Heart left ventricle (tissue), 16 donors: ENCODE measurements at regions not wholly inside any gene's neighbourhood (a gene's known extent, or its start where the extent isn't known, plus 50 kb on each side); places are given as distances from the start of the nearest gene placed in this dataset.

ENCODE experiments used
- ATAC-seq, 4 donors: fragments of 200-7000 bp; cut with Tn5 transposase; one replicate each; pipeline ENCODE4 v1.9.1; 2020 to 2022; ENCODE audit warnings: moderate library complexity in 4 of 4, mild to moderate bottlenecking in 3 of 4, moderate number of reproducible peaks in 1 of 4
- DNase-seq, 5 donors: peaks; one replicate each; pipeline ENCODE4 v3.0.0-alpha.2; 2020
- H3K27ac ChIP-seq, 12 donors: fragments of 200-600 bp; sonication (generic) in 4 of 12; one replicate each; pipeline versions ENCODE4 v1.5.0 to v1.8.0; 2016 to 2022; ENCODE audit warnings: mild to moderate bottlenecking in 2 of 12
- H3K27me3 ChIP-seq, 9 donors: fragments of 200-600 bp; sonication (generic) in 2 of 9; one replicate each; pipeline versions ENCODE4 v1.5.1 to v1.8.0; 2016 to 2022; ENCODE audit warnings: mild to moderate bottlenecking in 3 of 9
- H3K36me3 ChIP-seq, 9 donors: fragments of 200-600 bp; sonication (generic) in 2 of 9; one replicate each; pipeline versions ENCODE4 v1.5.0 to v1.8.0; 2018 to 2022; ENCODE audit warnings: mild to moderate bottlenecking in 2 of 9
- H3K4me1 ChIP-seq, 12 donors: fragments of 200-600 bp; sonication (generic) in 4 of 12; one replicate each; pipeline versions ENCODE4 v1.5.0 to v1.8.0; 2016 to 2022; ENCODE audit warnings: mild to moderate bottlenecking in 3 of 12
- H3K4me3 ChIP-seq, 12 donors: fragments of 200-600 bp; sonication (generic) in 4 of 12; one replicate each; pipeline versions ENCODE4 v1.5.0 to v1.8.0; 2017 to 2022; ENCODE audit warnings: mild to moderate bottlenecking in 9 of 12, moderate library complexity in 4 of 12
- H3K9me3 ChIP-seq, 12 donors: fragments of 200-600 bp; sonication (generic) in 4 of 12; one replicate each; pipeline versions ENCODE4 v1.5.0 to v1.8.0; 2016 to 2022; ENCODE audit warnings: mild to moderate bottlenecking in 1 of 12
- POLR2A ChIP-seq, 2 donors: fragments of 450-650 bp; IDR thresholded peaks; one replicate each; pipeline ENCODE4 v1.6.1; 2017; ENCODE audit warnings: antibody characterized with exemption in 2 of 2, mild to moderate bottlenecking in 2 of 2, moderate library complexity in 2 of 2
- WGBS, 4 donors: extraction: QIAGEN DNeasy Blood & Tissue Kit in 2 of 4; methylation state at CpG; one replicate each; pipeline versions ENCODE4 v1.1.5 to v1.1.7; 2013 to 2018; 5-methylcytosine and 5-hydroxymethylcytosine counted together
- intact Hi-C, 10 donors: fragments of 100-400 bp; cut with DNase I; formaldehyde crosslinking; loops; one replicate each; pipeline versions ENCODE4 v1.11.1 to v1.14.2; 2022
- TF ChIP-seq, protein P1 (sequence below), 12 donors: fragments of 200-600 bp; sonication (generic) in 4 of 12; IDR thresholded peaks; one replicate each; pipeline versions ENCODE4 v1.5.0 to v1.8.0; 2018 to 2022; ENCODE audit warnings: antibody characterized with exemption in 12 of 12, mild to moderate bottlenecking in 5 of 12
- donor health status: ischemic (EF 13 %, LVEDD 7.1; RV severe dilation, severe dysfunction).
- donor health status: healthy with polysubstance abuse.
- donor health status: DM: no; HTN: yes; CAD: no.
- donor health status: DM: no; HTN: no; CAD: no.
- donor health status: ischemic (EF 25% LVEDD 6.9; RV normal size, moderate dysfunction).
- donor health status: ischemic (EF 25% LVEDD 5.7; RV mildly dilated, moderate dysfunction).
- donor health status: healthy.
- donor health status: DM: yes; HTN: yes; CAD: no.
- donor health status: ischemic (EF 35%, LVEDD 5.7; RV mildly dilated, moderate dysfunction).
- donor health status: nonischemic (EF 11% LVEDD 7.7; RV severe dilation, severe dysfunction).
- donor health status: DM: yes; HTN: yes; CAD: no.
- donor health status: PGD.
- donor health status: ischemic (EF 29% LVEDD 5.4; RV normal size, mild dysfunction).
- donor health status: nonischemic (EF 23%, LVEDD 6.1; RV moderate dilation, normal function).

DNA sequence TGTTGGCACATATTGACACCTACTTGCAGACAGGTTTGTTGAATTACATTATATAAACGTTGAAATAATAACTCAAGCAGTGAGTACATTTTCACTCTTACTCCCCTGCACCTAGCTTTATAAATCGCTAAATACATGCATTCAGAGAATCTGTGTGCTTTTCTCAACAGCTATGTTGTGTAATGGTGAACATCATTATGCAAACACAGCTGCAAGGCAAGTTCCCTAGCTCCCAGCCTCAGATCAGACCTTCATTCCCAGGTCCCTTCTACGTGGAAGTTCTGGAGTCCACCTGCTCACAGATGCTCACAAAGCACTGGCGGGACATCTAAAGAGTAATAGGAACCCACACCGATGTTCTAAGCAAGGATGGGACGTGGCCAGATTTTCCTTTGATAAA lies 86.8 kb upstream of the PEG3 start:
- no peaks in the 10 kb centered on the region for H3K36me3 ChIP-seq
- ATAC-seq (no peak), DNase-seq (no peak)
- no peak for TF ChIP-seq POLR2A (IDR thresholded peaks at IDR 0.05)
- TF ChIP-seq, protein P1, sequence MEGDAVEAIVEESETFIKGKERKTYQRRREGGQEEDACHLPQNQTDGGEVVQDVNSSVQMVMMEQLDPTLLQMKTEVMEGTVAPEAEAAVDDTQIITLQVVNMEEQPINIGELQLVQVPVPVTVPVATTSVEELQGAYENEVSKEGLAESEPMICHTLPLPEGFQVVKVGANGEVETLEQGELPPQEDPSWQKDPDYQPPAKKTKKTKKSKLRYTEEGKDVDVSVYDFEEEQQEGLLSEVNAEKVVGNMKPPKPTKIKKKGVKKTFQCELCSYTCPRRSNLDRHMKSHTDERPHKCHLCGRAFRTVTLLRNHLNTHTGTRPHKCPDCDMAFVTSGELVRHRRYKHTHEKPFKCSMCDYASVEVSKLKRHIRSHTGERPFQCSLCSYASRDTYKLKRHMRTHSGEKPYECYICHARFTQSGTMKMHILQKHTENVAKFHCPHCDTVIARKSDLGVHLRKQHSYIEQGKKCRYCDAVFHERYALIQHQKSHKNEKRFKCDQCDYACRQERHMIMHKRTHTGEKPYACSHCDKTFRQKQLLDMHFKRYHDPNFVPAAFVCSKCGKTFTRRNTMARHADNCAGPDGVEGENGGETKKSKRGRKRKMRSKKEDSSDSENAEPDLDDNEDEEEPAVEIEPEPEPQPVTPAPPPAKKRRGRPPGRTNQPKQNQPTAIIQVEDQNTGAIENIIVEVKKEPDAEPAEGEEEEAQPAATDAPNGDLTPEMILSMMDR (IDR thresholded peaks at IDR 0.05): no peak
- no peak overlapping the region for H3K27ac ChIP-seq
- intact Hi-C loops: no loop called here
- H3K4me1 ChIP-seq: no peaks in the 10 kb centered on the region
- 77 to 84% (median 79%) methylated on average over 6 of the region's 6 CpGs for WGBS, 4 donors
- H3K27me3 ChIP-seq: no peaks in the 10 kb centered on the region
- no peak overlapping the region for H3K4me3 ChIP-seq
- peaks cover 0 to 36% (median 5%) of the 10 kb centered on the region in 12 donors for H3K9me3 ChIP-seq

DNA sequence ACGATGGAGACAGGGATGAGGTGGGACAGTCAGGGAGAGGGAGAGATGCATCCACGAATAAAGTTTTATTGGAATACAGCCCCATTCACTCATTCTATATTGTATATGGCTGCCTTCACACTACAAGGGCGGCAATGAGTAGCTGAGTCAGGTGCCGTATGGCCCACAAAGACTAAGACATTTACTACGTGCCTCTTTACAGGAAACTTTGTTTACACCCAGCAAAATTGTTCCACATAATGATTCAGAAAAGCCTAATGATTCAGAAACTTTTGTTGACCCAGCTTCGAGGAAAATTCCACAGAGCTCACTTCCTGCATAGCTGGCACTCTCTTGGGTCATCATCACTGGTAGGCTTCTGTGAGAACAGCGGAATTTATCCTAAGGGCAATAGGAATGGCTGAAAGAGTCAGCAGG lies 87.3 kb upstream of the PEG3 start:
- no peaks in the 10 kb centered on the region for H3K27me3 ChIP-seq
- no peak overlapping the region for H3K27ac ChIP-seq
- TF ChIP-seq, protein P1 (IDR thresholded peaks at IDR 0.05): no peak
- TF ChIP-seq POLR2A (IDR thresholded peaks at IDR 0.05): no peak
- ATAC-seq (no peak), DNase-seq (no peak)
- H3K4me3 ChIP-seq: no peak overlapping the region
- H3K36me3 ChIP-seq: no peaks in the 10 kb centered on the region
- intact Hi-C loops: no loop called here
- WGBS, 4 donors: 74 to 78% (median 77%) methylated on average over 7 of the region's 7 CpGs
- H3K9me3 ChIP-seq: peaks cover 0 to 37% (median 5%) of the 10 kb centered on the region in 12 donors
- no peaks in the 10 kb centered on the region for H3K4me1 ChIP-seq

DNA sequence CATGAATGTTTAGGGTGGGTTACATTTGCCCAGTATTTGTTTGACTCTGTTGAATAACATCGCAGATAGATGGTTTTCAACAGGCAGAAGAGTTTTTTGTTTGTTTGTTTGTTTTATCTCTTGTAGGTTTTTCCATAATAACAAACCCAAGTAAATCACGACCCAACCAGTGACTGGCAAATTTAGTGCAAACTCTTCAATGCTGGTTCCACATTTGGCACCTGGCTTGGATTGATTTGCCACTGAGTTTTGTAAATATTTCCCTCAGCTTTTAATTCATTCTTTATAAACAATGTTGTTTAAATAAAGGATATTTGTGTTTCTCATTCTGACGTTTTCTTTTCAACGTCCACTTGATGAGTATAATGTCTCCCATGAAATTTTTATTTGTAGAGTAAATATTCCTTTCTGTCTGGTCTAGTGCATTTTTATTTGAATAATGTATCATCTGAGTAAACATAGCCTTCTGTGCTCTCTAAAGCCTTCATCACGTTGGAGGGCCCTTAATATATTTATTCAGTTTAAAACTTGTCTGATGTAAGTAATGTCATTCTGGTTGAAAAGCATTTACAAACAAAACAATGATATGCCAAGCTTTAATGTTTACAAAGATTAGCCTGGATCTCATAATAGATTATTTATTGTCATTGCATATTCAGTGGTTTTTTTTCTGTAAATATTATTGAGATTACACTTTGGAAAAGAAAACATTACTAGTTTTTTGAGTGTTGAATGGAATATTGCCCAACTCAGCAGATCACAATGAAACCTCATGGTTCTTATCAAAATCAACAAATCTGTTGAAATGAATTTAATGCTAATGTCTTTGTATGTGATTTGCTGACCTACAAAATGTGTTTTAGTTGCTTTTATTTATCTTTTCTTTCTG lies 90.4 kb upstream of the PEG3 start:
- DNase-seq (no peak), ATAC-seq (no peak)
- Histone ChIP-seq H3K27me3 (peaks cover 0 to 5% (median 0%) of the 10 kb centered on the region in 9 donors), H3K4me1 (no peaks in the 10 kb centered on the region), H3K27ac (no peak overlapping the region), H3K9me3 (peaks cover 0 to 41% (median 0%) of the 10 kb centered on the region in 12 donors), H3K4me3 (no peak overlapping the region), H3K36me3 (no peaks in the 10 kb centered on the region)
- 57 to 71% (median 63%) methylated on average over 5 of the region's 5 CpGs for WGBS, 4 donors
- no peak for TF ChIP-seq POLR2A (IDR thresholded peaks at IDR 0.05)
- TF ChIP-seq, protein P1 (IDR thresholded peaks at IDR 0.05): no peak
- intact Hi-C loops: loop anchor here in 1 of 10 donors (2.0 kb wide), 1 partner anchor 44 kb away; no protein-coding TSS in a partner anchor

DNA sequence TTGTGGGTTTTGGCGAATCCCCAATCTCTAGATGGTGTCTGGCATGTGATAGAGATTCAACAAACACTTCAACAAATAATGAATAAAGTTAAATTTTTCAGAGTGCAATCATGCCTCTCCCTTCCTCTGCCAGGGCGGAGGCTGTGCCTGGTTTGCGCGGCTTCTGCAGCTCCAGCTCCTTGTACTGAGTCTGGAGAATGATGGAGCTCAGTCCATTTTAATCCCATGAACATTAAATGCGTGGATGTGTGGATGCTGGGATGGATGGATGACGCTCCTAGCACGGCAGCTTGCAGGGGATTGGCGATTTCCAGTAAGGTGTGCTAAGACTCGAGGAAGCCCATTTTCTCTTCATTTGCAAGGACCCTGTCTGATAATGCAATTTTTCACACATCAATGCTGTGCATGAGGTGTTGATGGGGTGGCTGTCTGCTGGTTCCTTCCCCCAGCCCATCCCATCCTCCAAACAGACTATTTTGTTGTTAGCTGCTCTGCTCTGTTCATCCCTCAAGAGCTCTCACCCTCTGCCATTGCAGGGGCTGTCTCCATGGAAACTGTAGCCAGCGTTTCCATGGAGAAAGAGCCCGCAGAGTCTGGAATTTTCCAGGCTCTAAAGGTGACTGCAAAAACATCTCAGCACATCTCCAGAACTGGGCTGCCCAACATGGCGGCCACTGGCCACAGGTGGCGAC lies 92.6 kb upstream of the PEG3 start:
- peaks cover 0 to 31% (median 0%) of the 10 kb centered on the region in 12 donors for H3K9me3 ChIP-seq
- no peak overlapping the region for H3K27ac ChIP-seq
- no peak overlapping the region for H3K4me3 ChIP-seq
- H3K36me3 ChIP-seq: no peaks in the 10 kb centered on the region
- H3K4me1 ChIP-seq: no peaks in the 10 kb centered on the region
- DNase-seq: no peak
- H3K27me3 ChIP-seq: peaks cover 0 to 5% (median 0%) of the 10 kb centered on the region in 9 donors
- TF ChIP-seq, protein P1 (IDR thresholded peaks at IDR 0.05): no peak
- ATAC-seq: no peak
- WGBS, 4 donors: 69 to 76% (median 75%) methylated on average over 13 of the region's 13 CpGs
- intact Hi-C loops: no loop called here
